ENCODE measurements at regions not wholly inside any gene's neighbourhood (a gene's known extent, or its start where the extent isn't known, plus 50 kb on each side); places are given as distances from the start of the nearest gene placed in this dataset.

GRCh38 chr4:180578175-180578574 is 1665.0 kb upstream of the TENM3 start:
- ChIA-PET POLR2A (no interaction called here), CTCF (no interaction called here), RAD21 (ENCODE audit: unreplicated experiment) (no interaction called here), SMC1A (ENCODE audit: uncharacterized antibody, unreplicated experiment) (no interaction called here)
- in situ Hi-C loops (cut with MboI), result no loop called here
- FAIRE-seq (no peak), ATAC-seq (no peak), DNase-seq (ENCODE audit: low read depth, low spot score) (no peak)
- Histone ChIP-seq H3K27ac (ENCODE audit: control insufficient read depth, insufficient read depth) (no peak overlapping the region), H3K9ac (ENCODE audit: control insufficient read depth, insufficient read depth, low read length) (no peak overlapping the region), H3K27me3 (replicated peaks in 1 of 2; ENCODE audit: control insufficient read depth in 2 of 2, insufficient read depth in 2 of 2, low read length in 1 of 2) (no peaks in the 10 kb centered on the region; a peak in 1 of 4 replicates), H3K36me3 (ENCODE audit: control insufficient read depth in 2 of 2, insufficient read depth in 2 of 2, low read length in 1 of 2) (no peaks in the 10 kb centered on the region), H3K79me2 (ENCODE audit: control insufficient read depth, insufficient read depth, low read length) (no peaks in the 10 kb centered on the region), H3K4me1 (ENCODE audit: control insufficient read depth, insufficient read depth, low read length) (no peaks in the 10 kb centered on the region), H4K20me1 (ENCODE audit: control insufficient read depth, insufficient read depth) (no peaks in the 10 kb centered on the region), H3K4me3 (no peak overlapping the region), H3K4me2 (ENCODE audit: control insufficient read depth, insufficient read depth) (no peak overlapping the region), H2AFZ (ENCODE audit: control insufficient read depth, low read depth, low read length) (no peak overlapping the region), H3K9me3 (replicated peaks; ENCODE audit: control insufficient read depth, insufficient read depth, low read length) (no peaks in the 10 kb centered on the region)
- WGBS (ENCODE audit: insufficient coverage, insufficient replicate concordance, low lambda C conversion rate, missing lambda C conversion rate), result 0% methylated on average over 2 of the region's 2 CpGs
- intact Hi-C loops (cut with micrococcal nuclease; ENCODE audit: unreplicated experiment), result no loop called here
- TF ChIP-seq LARP7 (IDR thresholded peaks at IDR 0.05), result no peak
- no peak for TF ChIP-seq NR2C2 (IDR thresholded peaks at IDR 0.05; ENCODE audit: borderline replicate concordance, control insufficient read depth, insufficient read length, low read depth)
- no peak for TF ChIP-seq POU2F2 (IDR thresholded peaks at IDR 0.05; ENCODE audit: borderline replicate concordance, low read depth, low read length)
- TF ChIP-seq, protein P1, sequence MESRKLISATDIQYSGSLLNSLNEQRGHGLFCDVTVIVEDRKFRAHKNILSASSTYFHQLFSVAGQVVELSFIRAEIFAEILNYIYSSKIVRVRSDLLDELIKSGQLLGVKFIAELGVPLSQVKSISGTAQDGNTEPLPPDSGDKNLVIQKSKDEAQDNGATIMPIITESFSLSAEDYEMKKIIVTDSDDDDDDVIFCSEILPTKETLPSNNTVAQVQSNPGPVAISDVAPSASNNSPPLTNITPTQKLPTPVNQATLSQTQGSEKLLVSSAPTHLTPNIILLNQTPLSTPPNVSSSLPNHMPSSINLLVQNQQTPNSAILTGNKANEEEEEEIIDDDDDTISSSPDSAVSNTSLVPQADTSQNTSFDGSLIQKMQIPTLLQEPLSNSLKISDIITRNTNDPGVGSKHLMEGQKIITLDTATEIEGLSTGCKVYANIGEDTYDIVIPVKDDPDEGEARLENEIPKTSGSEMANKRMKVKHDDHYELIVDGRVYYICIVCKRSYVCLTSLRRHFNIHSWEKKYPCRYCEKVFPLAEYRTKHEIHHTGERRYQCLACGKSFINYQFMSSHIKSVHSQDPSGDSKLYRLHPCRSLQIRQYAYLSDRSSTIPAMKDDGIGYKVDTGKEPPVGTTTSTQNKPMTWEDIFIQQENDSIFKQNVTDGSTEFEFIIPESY (IDR thresholded peaks at IDR 0.05), result no peak
- TF ChIP-seq IKZF1 (conservative IDR thresholded peaks at IDR 0.05), result no peak
- no peak for TF ChIP-seq CREB1 (IDR thresholded peaks at IDR 0.05; ENCODE audit: low read depth)
- no TSS peak for BruUV-seq (replicated peaks)

GRCh38 chr4:180581061-180581460 is 1662.1 kb upstream of the TENM3 start:
- no peak for ATAC-seq
- no peak overlapping the region for H3K9ac ChIP-seq (ENCODE audit: control insufficient read depth, insufficient read depth, low read length)
- H3K4me3 ChIP-seq, result no peak overlapping the region
- ChIA-PET RAD21 (ENCODE audit: unreplicated experiment) (no interaction called here), POLR2A (no interaction called here), CTCF (interaction anchor here (0.6 kb wide), 1 partner anchor 297 kb away, joined by 3 read pairs; no protein-coding TSS in a partner anchor), SMC1A (ENCODE audit: uncharacterized antibody, unreplicated experiment) (no interaction called here)
- intact Hi-C loops (cut with micrococcal nuclease; ENCODE audit: unreplicated experiment), result no loop called here
- 29% methylated on average over 4 of the region's 4 CpGs for WGBS (ENCODE audit: insufficient coverage, insufficient replicate concordance, low lambda C conversion rate, missing lambda C conversion rate)
- no peaks in the 10 kb centered on the region for H3K79me2 ChIP-seq (ENCODE audit: control insufficient read depth, insufficient read depth, low read length)
- no peaks in the 10 kb centered on the region for H3K36me3 ChIP-seq (ENCODE audit: control insufficient read depth in 2 of 2, insufficient read depth in 2 of 2, low read length in 1 of 2)
- no peaks in the 10 kb centered on the region for H4K20me1 ChIP-seq (ENCODE audit: control insufficient read depth, insufficient read depth)
- no peak for DNase-seq (ENCODE audit: low read depth, low spot score)
- no peak overlapping the region for H2AFZ ChIP-seq (ENCODE audit: control insufficient read depth, low read depth, low read length)
- no peak overlapping the region for H3K27ac ChIP-seq (ENCODE audit: control insufficient read depth, insufficient read depth)
- in situ Hi-C loops (cut with MboI), result no loop called here
- H3K4me2 ChIP-seq (ENCODE audit: control insufficient read depth, insufficient read depth), result no peak overlapping the region
- no peaks in the 10 kb centered on the region for H3K9me3 ChIP-seq (replicated peaks; ENCODE audit: control insufficient read depth, insufficient read depth, low read length)
- FAIRE-seq, result no peak
- no peaks in the 10 kb centered on the region for H3K4me1 ChIP-seq (ENCODE audit: control insufficient read depth, insufficient read depth, low read length)
- no TSS peak for BruUV-seq (replicated peaks)
- H3K27me3 ChIP-seq (replicated peaks in 1 of 2; ENCODE audit: control insufficient read depth in 2 of 2, insufficient read depth in 2 of 2, low read length in 1 of 2), result no peaks in the 10 kb centered on the region; a peak in 1 of 4 replicates
- no peak for TF ChIP-seq SP1 (IDR thresholded peaks at IDR 0.05; ENCODE audit: low read depth, low read length)
- no peak for TF ChIP-seq CBFB (IDR thresholded peaks at IDR 0.05; ENCODE audit: low read depth)
- no peak for TF ChIP-seq TCF3 (IDR thresholded peaks at IDR 0.05; ENCODE audit: borderline replicate concordance, insufficient read depth, low read depth, low read length)
- TF ChIP-seq SMARCA5 (IDR thresholded peaks at IDR 0.05), result no peak
- no peak for TF ChIP-seq SIN3A (IDR thresholded peaks at IDR 0.05; ENCODE audit: low read depth, low read length)
- no peak for TF ChIP-seq ZBTB4 (CRISPR knock-in tag; IDR thresholded peaks at IDR 0.05)
- no peak for TF ChIP-seq SMC3 (IDR thresholded peaks at IDR 0.05; ENCODE audit: borderline replicate concordance, low read length)
- no peak for TF ChIP-seq PAX5 (IDR thresholded peaks at IDR 0.05; ENCODE audit: borderline replicate concordance, low read depth, low read length)
- TF ChIP-seq NR2F1 (conservative IDR thresholded peaks at IDR 0.05), result no peak

Measured in GM12878 (cell line).